ENCODE measurements at regions not wholly inside any gene's neighbourhood (a gene's known extent, or its start where the extent isn't known, plus 50 kb on each side); places are given as distances from the start of the nearest gene placed in this dataset.

DNA sequence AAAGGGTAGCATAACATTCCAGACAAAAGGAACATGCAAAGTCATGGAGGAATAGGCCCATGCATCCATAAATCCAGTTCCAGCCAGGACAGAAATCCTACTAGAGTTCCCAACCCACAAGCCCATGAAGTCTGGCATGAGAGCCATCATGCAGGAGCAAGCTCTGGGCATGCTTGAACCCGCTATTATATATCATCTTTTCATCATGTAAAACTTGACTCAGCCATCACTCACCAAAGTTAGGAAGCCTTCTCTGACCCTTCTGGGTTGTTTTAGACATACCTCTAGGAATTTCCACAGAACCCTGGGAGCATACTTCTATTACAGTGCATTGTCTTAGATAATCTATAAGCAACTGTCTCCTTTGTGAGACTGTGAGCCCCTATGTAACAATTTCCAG, 293.0 kb upstream of the NPSR1 start:
- TF ChIP-seq CTCF (IDR thresholded peaks at IDR 0.05; ENCODE audit: insufficient read depth, low read depth, low read length, missing control alignments) = no peak
- no peak for DNase-seq (ENCODE audit: low read depth)
- H3K4me3 ChIP-seq (ENCODE audit: low read depth, low read length) = no peak overlapping the region

GRCh38 chr7:34365611-34366010, 292.4 kb upstream of the NPSR1 start:
- H3K4me3 ChIP-seq (ENCODE audit: low read depth, low read length) = no peak overlapping the region
- TF ChIP-seq CTCF (IDR thresholded peaks at IDR 0.05; ENCODE audit: insufficient read depth, low read depth, low read length, missing control alignments) = no peak
- no peak for DNase-seq (ENCODE audit: low read depth)

DNA sequence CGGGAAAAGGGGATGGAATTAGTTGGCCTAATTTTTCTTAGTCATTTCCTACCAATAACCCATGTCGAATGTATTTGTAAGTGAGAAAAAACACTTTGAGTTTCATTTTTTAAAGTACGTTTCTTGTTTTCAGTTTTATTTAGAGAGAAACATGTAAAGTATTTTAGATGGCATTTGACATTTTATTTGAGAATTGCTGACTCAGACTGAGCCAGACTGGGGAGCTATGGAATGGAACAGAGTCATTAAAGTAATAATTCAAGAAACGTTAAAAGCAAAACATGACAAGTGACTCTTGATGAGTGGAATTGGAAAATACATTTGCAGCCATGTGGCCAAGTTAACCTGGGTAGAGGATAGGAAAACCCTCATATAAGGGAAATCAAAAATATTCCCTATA, 286.1 kb upstream of the NPSR1 start:
- no peak overlapping the region for H3K4me3 ChIP-seq (ENCODE audit: low read depth, low read length)
- TF ChIP-seq CTCF (IDR thresholded peaks at IDR 0.05; ENCODE audit: insufficient read depth, low read depth, low read length, missing control alignments) = no peak
- no peak for DNase-seq (ENCODE audit: low read depth)

GRCh38 chr7:34373940-34374339, 284.1 kb upstream of the NPSR1 start:
- TF ChIP-seq CTCF (IDR thresholded peaks at IDR 0.05; ENCODE audit: insufficient read depth, low read depth, low read length, missing control alignments) = no peak
- H3K4me3 ChIP-seq (ENCODE audit: low read depth, low read length) = no peak overlapping the region
- no peak for DNase-seq (ENCODE audit: low read depth)

GRCh38 chr7:34382166-34382893, 275.7 kb upstream of the NPSR1 start:
- no peak for DNase-seq (ENCODE audit: low read depth)
- H3K4me3 ChIP-seq (ENCODE audit: low read depth, low read length) = no peak overlapping the region
- TF ChIP-seq CTCF (IDR thresholded peaks at IDR 0.05; ENCODE audit: insufficient read depth, low read depth, low read length, missing control alignments) = no peak

DNA sequence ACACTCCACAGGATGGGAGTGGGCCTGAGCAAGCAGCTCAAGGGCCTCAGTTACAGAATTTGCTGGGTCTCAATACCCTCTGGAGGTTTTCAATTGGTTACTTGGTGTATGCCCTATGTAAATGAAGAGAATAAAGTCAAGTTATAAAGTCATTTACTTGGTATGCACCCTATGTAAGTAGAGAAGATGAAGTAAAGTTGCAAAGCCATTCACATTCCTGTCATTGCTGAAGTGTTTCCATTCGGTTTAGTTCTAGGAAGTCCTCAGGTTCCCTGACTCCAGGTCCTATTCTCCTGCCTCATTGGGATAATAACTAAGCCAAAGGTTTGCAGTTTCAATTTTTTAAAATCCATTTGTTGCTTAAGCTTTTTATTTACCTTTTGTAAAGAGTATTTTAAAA, 272.6 kb upstream of the NPSR1 start:
- TF ChIP-seq CTCF (IDR thresholded peaks at IDR 0.05; ENCODE audit: insufficient read depth, low read depth, low read length, missing control alignments) = no peak
- DNase-seq (ENCODE audit: low read depth) = no peak
- H3K4me3 ChIP-seq (ENCODE audit: low read depth, low read length) = no peak overlapping the region

Data from GM12865 (cell line).